ENCODE measurements at regions not wholly inside any gene's neighbourhood (a gene's known extent, or its start where the extent isn't known, plus 50 kb on each side); places are given as distances from the start of the nearest gene placed in this dataset.

- no peak for TF ChIP-seq EZH2 (IDR thresholded peaks at IDR 0.05; ENCODE audit: insufficient read depth, poor library complexity, severe bottlenecking)
- no peak for TF ChIP-seq EZH2phosphoT487 (IDR thresholded peaks at IDR 0.05; ENCODE audit: insufficient read depth, low read depth)
- H2AFZ ChIP-seq, result no peak overlapping the region
- H3K9ac ChIP-seq, result no peak overlapping the region
- H4K20me1 ChIP-seq (ENCODE audit: insufficient read depth), result no peaks in the 10 kb centered on the region
- H3K27me3 ChIP-seq (replicated peaks; ENCODE audit: insufficient read depth), result no peaks in the 10 kb centered on the region
- no peak overlapping the region for H3K4me2 ChIP-seq (ENCODE audit: unreplicated experiment)
- H3K4me3 ChIP-seq, result no peak overlapping the region
- H3K36me3 ChIP-seq (ENCODE audit: low read depth), result no peaks in the 10 kb centered on the region
- H3K9me2 ChIP-seq (ENCODE audit: insufficient read depth), result no peaks in the 10 kb centered on the region
- WGBS, 2 experiments (ENCODE audit: low coverage in 1 of 2, low lambda C conversion rate in 2 of 2, missing lambda C conversion rate in 2 of 2), result 2 to 5% methylated on average over 1 of the region's 1 CpG
- H3K27ac ChIP-seq, result no peak overlapping the region
- DNase-seq, result no peak
- H3K4me1 ChIP-seq (ENCODE audit: insufficient read depth), result no peaks in the 10 kb centered on the region
- H3F3A ChIP-seq (ENCODE audit: insufficient read depth), result no peaks in the 10 kb centered on the region
- no peaks in the 10 kb centered on the region for H3K79me2 ChIP-seq (ENCODE audit: insufficient read depth)
- H3K9me3 ChIP-seq (ENCODE audit: low read depth), result no peaks in the 10 kb centered on the region
- in situ Hi-C loops (cut with MboI), result no loop called here
These were observed 613.2 kb downstream of the ISL1 start for GRCh38 chr5:51996356-51996861.

- DNase-seq, result no peak
- Histone ChIP-seq H3K4me1 (ENCODE audit: insufficient read depth) (no peaks in the 10 kb centered on the region), H3K9ac (no peak overlapping the region), H3K4me3 (no peak overlapping the region), H4K20me1 (ENCODE audit: insufficient read depth) (no peaks in the 10 kb centered on the region), H3K4me2 (ENCODE audit: unreplicated experiment) (no peak overlapping the region), H3K27me3 (replicated peaks; ENCODE audit: insufficient read depth) (no peaks in the 10 kb centered on the region), H3K27ac (no peak overlapping the region), H3K79me2 (ENCODE audit: insufficient read depth) (no peaks in the 10 kb centered on the region), H3F3A (ENCODE audit: insufficient read depth) (no peaks in the 10 kb centered on the region), H3K36me3 (ENCODE audit: low read depth) (no peaks in the 10 kb centered on the region), H3K9me3 (ENCODE audit: low read depth) (no peaks in the 10 kb centered on the region), H3K9me2 (ENCODE audit: insufficient read depth) (no peaks in the 10 kb centered on the region), H2AFZ (no peak overlapping the region)
- TF ChIP-seq EZH2 (IDR thresholded peaks at IDR 0.05; ENCODE audit: insufficient read depth, poor library complexity, severe bottlenecking) (no peak), EZH2phosphoT487 (IDR thresholded peaks at IDR 0.05; ENCODE audit: insufficient read depth, low read depth) (no peak)
- in situ Hi-C loops (cut with MboI), result no loop called here
These were observed 614.3 kb downstream of the ISL1 start for GRCh38 chr5:51997500-51997899.

GRCh38 chr5:51997949-51998348, 614.7 kb downstream of the ISL1 start:
- H3K9ac ChIP-seq, result no peak overlapping the region
- H3K27me3 ChIP-seq (replicated peaks; ENCODE audit: insufficient read depth), result no peaks in the 10 kb centered on the region
- WGBS, 2 experiments (ENCODE audit: low coverage in 1 of 2, low lambda C conversion rate in 2 of 2, missing lambda C conversion rate in 2 of 2), result 0% methylated on average over 2 of the region's 2 CpGs
- H3K79me2 ChIP-seq (ENCODE audit: insufficient read depth), result no peaks in the 10 kb centered on the region
- H3F3A ChIP-seq (ENCODE audit: insufficient read depth), result no peaks in the 10 kb centered on the region
- H3K4me2 ChIP-seq (ENCODE audit: unreplicated experiment), result no peak overlapping the region
- H3K9me3 ChIP-seq (ENCODE audit: low read depth), result no peaks in the 10 kb centered on the region
- H3K27ac ChIP-seq, result no peak overlapping the region
- in situ Hi-C loops (cut with MboI), result no loop called here
- no peaks in the 10 kb centered on the region for H3K9me2 ChIP-seq (ENCODE audit: insufficient read depth)
- no peak overlapping the region for H3K4me3 ChIP-seq
- H4K20me1 ChIP-seq (ENCODE audit: insufficient read depth), result no peaks in the 10 kb centered on the region
- no peak for TF ChIP-seq EZH2phosphoT487 (IDR thresholded peaks at IDR 0.05; ENCODE audit: insufficient read depth, low read depth)
- TF ChIP-seq EZH2 (IDR thresholded peaks at IDR 0.05; ENCODE audit: insufficient read depth, poor library complexity, severe bottlenecking), result no peak
- no peaks in the 10 kb centered on the region for H3K4me1 ChIP-seq (ENCODE audit: insufficient read depth)
- H2AFZ ChIP-seq, result no peak overlapping the region
- H3K36me3 ChIP-seq (ENCODE audit: low read depth), result no peaks in the 10 kb centered on the region
- DNase-seq, result no peak

GRCh38 chr5:52007230-52007858, 624.1 kb downstream of the ISL1 start:
- Histone ChIP-seq H3K27ac (no peak overlapping the region), H2AFZ (no peak overlapping the region), H3F3A (ENCODE audit: insufficient read depth) (no peaks in the 10 kb centered on the region), H3K79me2 (ENCODE audit: insufficient read depth) (no peaks in the 10 kb centered on the region), H3K4me3 (no peak overlapping the region), H3K4me2 (ENCODE audit: unreplicated experiment) (no peak overlapping the region), H3K9ac (no peak overlapping the region), H3K9me2 (ENCODE audit: insufficient read depth) (no peaks in the 10 kb centered on the region), H4K20me1 (ENCODE audit: insufficient read depth) (no peaks in the 10 kb centered on the region), H3K4me1 (ENCODE audit: insufficient read depth) (no peaks in the 10 kb centered on the region), H3K27me3 (replicated peaks; ENCODE audit: insufficient read depth) (no peaks in the 10 kb centered on the region), H3K36me3 (ENCODE audit: low read depth) (no peaks in the 10 kb centered on the region), H3K9me3 (ENCODE audit: low read depth) (no peaks in the 10 kb centered on the region)
- WGBS, 2 experiments (ENCODE audit: low coverage in 1 of 2, low lambda C conversion rate in 2 of 2, missing lambda C conversion rate in 2 of 2), result 29 to 30% methylated on average over 5 of the region's 5 CpGs
- DNase-seq, result peak; percentile 63
- TF ChIP-seq EZH2 (IDR thresholded peaks at IDR 0.05; ENCODE audit: insufficient read depth, poor library complexity, severe bottlenecking) (no peak), EZH2phosphoT487 (IDR thresholded peaks at IDR 0.05; ENCODE audit: insufficient read depth, low read depth) (no peak)
- in situ Hi-C loops (cut with MboI), result loop anchor here (10.0 kb wide), 1 partner anchor 1053 kb away; no protein-coding TSS in a partner anchor

Measured in GM23248 (cell line).